GM18526 (cell line): ENCODE measurements at regions not wholly inside any gene's neighbourhood (a gene's known extent, or its start where the extent isn't known, plus 50 kb on each side); places are given as distances from the start of the nearest gene placed in this dataset.

Experiments
- POLR2A ChIP-seq: IDR thresholded peaks from 3 replicates; pipeline ENCODE4 v1.6.1; 2011; ENCODE audit not compliant: insufficient read length; ENCODE audit errors: extremely low read depth

DNA sequence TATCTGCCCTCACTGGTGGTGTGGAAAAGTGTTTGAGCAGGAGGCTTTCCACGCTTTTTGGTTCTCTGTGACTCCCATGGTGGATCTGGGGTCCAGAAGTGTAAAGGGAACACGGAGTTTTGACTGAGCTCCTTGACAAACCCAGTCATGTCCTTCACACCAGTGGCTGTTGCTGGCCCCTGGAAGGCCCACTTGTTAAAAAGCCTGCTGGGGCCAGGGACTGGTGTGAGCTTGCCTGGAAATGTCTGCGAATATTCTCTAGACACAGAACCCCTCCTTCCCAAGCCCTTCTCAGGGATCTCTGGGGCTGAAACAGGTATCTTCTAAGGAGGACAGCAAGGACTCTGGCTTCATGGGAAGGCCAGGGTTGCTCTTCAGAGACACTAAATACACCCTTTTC is 343.0 kb downstream of the TCERG1L start:
- TF ChIP-seq POLR2A: no peak

DNA sequence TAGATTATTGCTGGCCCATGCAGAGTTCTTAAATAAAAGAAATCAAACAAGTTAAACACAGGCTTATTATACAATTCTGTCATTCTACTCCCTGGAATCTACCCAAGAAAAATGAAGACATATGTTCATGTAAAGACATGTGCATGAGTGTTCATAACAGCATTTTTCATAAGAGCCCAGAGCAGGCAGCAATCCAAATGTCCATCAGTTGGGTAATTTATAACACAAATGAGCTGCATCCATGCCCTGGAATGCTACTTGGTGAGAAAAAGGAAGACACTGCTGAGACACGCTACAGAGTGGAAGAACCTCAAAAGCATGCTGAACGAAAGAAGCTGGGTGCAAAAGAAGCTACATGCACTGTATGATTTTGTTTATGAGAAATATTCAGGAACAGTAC is 342.6 kb downstream of the TCERG1L start:
- no peak for TF ChIP-seq POLR2A

DNA sequence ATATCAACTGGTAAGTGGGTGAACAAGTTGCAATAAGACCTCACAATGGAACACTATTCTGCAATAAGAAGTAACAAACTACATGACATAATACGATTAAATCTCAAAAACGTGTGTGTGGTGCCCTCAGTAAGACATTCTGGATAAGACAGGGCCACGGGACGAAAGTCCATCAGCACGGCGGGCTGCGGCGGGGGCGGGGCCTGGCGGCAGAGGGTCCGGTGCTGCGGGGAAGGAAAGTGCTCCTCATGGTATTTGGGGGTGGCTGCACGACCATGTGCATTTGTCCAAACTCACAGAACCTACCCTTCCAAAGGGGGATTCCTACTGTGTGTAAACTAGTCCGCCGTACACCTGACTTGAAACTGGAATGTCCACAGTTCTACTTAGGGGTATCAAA is 341.8 kb downstream of the TCERG1L start:
- TF ChIP-seq POLR2A: no peak

GRCh38 chr10:130970341-130971122 is 341.0 kb downstream of the TCERG1L start:
- no peak for TF ChIP-seq POLR2A

- no peak for TF ChIP-seq POLR2A
Measured at GRCh38 chr10:130971123-130971435, 340.4 kb downstream of the TCERG1L start.

DNA sequence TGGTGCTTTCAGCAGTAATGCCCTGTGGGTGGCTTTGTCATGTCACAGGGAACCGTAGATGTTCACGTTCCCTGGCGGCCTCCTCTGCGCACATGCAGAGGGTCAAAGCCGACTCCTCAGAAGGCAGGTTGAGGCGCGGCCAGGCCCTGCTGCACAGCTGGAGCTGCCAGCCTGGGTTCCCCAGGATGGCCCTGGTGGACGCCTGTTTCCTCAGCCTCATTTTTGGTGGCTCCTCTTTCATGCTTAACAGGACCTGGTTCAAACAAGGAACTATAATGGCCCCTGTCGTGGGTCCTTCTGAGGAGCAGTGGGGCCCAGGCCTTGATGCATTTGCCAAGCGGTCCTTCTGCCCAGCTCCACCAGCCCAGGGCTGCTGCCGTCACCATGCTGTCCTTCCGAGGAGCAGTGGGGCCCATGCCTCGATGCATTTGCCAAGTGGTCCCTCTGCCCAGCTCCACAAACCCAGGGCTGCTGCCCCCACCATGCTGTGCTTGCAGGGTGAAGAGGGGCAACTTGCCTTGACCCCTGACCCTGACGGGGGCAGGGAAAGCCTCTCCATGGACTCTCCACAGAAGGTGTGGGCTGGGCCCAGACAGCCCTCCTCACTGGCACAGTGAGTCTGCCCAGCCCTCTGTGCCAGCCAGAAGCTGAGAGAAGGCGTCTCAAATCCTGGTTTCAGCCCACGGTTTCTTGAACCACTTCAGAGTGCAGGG is 338.2 kb downstream of the TCERG1L start:
- TF ChIP-seq POLR2A: no peak

- TF ChIP-seq POLR2A: no peak
Measured at GRCh38 chr10:130974166-130974565, 337.4 kb downstream of the TCERG1L start.

DNA sequence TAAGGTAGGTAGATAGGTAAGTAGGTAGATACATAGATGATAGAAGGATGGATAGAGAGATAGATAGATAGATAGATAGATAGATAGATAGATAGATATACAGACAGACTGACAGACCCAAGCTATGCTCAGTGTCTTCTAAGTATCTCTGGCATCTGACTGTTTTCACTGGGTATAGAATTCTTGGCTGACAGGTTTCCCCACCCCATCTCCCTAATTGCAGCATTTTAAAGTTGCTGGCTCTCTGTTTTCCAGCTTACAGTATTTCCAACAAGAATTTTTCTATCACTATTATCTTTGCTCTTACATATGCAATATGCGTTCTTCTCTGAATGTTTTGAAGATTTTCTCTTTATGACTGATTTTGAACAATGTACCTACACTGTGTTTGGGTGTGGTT is 328.7 kb downstream of the TCERG1L start:
- no peak for TF ChIP-seq POLR2A

DNA sequence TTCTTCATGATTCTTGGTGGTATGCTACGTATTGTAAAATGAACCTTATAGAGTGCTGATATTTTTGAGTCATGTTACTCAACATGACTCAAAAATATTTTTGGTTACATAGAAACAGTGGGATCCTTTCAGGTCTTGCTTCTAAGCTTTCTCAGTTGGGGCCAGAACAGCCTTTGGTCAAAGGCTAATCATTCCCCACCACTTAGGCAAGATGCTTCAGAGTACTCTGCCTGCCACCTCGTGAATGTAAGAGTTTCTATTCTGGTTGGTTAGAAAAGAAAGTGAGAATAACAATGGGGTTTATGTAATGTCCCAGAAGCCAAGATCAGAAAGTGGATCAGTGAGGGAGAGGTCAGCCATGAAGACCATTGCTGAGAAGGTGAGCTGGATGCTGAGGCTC is 327.8 kb downstream of the TCERG1L start:
- TF ChIP-seq POLR2A: no peak

- TF ChIP-seq POLR2A: no peak
Measured at GRCh38 chr10:130984686-130985085, 326.8 kb downstream of the TCERG1L start.

GRCh38 chr10:130985158-130985753 is 326.3 kb downstream of the TCERG1L start:
- no peak for TF ChIP-seq POLR2A

- TF ChIP-seq POLR2A: no peak
Measured at GRCh38 chr10:130986846-130987245, 324.7 kb downstream of the TCERG1L start.

DNA sequence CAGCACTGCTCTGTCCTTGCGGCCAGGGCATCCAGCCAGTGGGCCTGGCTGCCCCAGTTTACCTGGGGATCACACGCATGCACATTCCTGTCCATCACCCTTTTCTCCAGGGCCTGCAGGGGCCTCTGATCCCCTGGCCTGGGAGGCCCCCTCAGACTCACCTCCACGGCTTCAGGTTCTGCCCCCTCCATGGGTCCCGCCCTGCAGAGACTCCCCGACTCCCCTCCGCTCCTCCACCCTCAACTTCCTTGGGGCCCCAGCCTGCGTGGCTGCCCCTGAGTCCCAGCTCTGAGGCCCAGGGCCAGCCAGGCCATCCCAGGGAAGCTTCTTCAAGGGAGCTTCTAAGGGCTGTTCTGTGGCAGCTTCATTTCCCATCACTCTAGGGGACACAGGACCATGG is 324.1 kb downstream of the TCERG1L start:
- no peak for TF ChIP-seq POLR2A

DNA sequence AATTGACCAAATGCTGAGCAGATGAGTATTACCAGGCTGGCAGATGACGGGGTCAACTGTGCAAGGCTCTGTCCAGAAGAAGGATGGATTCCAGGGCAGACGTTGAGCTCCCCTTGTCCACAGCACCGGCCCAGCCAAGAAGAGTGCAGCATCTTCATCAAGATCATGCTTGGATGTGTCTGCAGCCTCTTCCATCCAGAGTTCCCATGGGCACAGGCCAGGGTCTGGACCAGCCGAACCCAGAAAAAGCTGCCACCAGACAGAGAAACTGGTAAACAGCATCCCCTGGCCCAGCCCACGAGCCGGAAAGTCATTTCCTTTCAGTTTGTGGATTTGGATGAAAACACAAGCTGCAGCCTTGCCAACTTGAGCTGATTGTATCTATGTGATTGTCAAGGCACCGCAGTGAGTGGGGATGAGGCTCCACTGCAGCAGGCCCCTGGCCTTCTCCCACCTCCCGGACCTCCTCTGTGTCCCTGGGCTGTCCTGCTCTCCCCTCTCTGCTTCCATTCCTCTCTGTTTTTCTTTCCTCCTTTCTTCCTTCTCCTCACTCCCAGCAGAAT is 321.8 kb downstream of the TCERG1L start:
- TF ChIP-seq POLR2A: no peak

GRCh38 chr10:130990486-130990885 is 321.0 kb downstream of the TCERG1L start:
- TF ChIP-seq POLR2A: no peak
